Calu3 (cell line): ENCODE measurements at regions not wholly inside any gene's neighbourhood (a gene's known extent, or its start where the extent isn't known, plus 50 kb on each side); places are given as distances from the start of the nearest gene placed in this dataset.

Source experiments
- BruUV-seq: library from RNA; stranded (reverse); fragments of 400-500 nt; replicated peaks from 2 replicates; lab custom pipeline; 2021; lab: Mats Ljungman, UMichigan
- CTCF ChIA-PET: fragments of 300-600 bp; sonication (Branson Sonifier 250); formaldehyde crosslinking; loops from one replicate; lab custom pipeline; 2022; ENCODE audit warnings: antibody characterized with exemption; lab: Charles Lee
- DNase-seq: peaks from one replicate; pipeline ENCODE4 v3.0.0; 2022
- H3K27ac Mint-ChIP-seq: one replicate; pipeline ENCODE4 v1.8.0; 2022; ENCODE audit warnings: mixed read lengths; ENCODE audit not compliant: unreplicated experiment
- H3K27me3 Mint-ChIP-seq: one replicate; pipeline ENCODE4 v1.8.0; 2022; ENCODE audit warnings: mixed read lengths; ENCODE audit not compliant: unreplicated experiment
- H3K36me3 Mint-ChIP-seq: one replicate; pipeline ENCODE4 v1.8.0; 2022; ENCODE audit warnings: mild to moderate bottlenecking, moderate library complexity, mixed read lengths; ENCODE audit not compliant: insufficient read depth, unreplicated experiment
- H3K4me1 Mint-ChIP-seq: one replicate; pipeline ENCODE4 v1.8.0; 2022; ENCODE audit warnings: mild to moderate bottlenecking, low read depth, mixed read lengths; ENCODE audit not compliant: unreplicated experiment
- H3K4me3 Mint-ChIP-seq: one replicate; pipeline ENCODE4 v1.8.0; 2022; ENCODE audit warnings: mild to moderate bottlenecking, low read depth, moderate library complexity, mixed read lengths; ENCODE audit not compliant: unreplicated experiment
- H3K9me3 Mint-ChIP-seq: one replicate; pipeline ENCODE4 v1.8.0; 2022; ENCODE audit warnings: low read depth, mixed read lengths; ENCODE audit not compliant: unreplicated experiment
- CTCF ChIP-seq: fragments of 200-600 bp; IDR thresholded peaks from one replicate; pipeline ENCODE4 v1.8.0; 2022; ENCODE audit warnings: antibody characterized with exemption; ENCODE audit not compliant: unreplicated experiment
- intact Hi-C: fragments of 100-400 bp; cut with micrococcal nuclease; formaldehyde crosslinking; loops from one replicate; pipeline ENCODE4 v1.10.0; 2022; ENCODE audit not compliant: unreplicated experiment

- CTCF ChIA-PET = interaction anchor here (0.7 kb wide), 1 partner anchor 1194 kb away, joined by 4 read pairs; no protein-coding TSS in a partner anchor
- BruUV-seq = no TSS peak
- no peak overlapping the region for H3K4me3 Mint-ChIP-seq
- H3K27ac Mint-ChIP-seq = no peak overlapping the region
- no peaks in the 10 kb centered on the region for H3K27me3 Mint-ChIP-seq
- H3K9me3 Mint-ChIP-seq = peaks cover 4% of the 10 kb centered on the region
- no peak for TF ChIP-seq CTCF
- no peaks in the 10 kb centered on the region for H3K36me3 Mint-ChIP-seq
- DNase-seq = no peak
- peaks cover 14% of the 10 kb centered on the region for H3K4me1 Mint-ChIP-seq
- intact Hi-C loops = no loop called here
These were observed 59.2 kb downstream of the IL12A start for GRCh38 chr3:160047876-160048275.

- CTCF ChIA-PET = interaction anchor here (0.6 kb wide), 1 partner anchor 494 kb away, joined by 3 read pairs; no protein-coding TSS in a partner anchor
- H3K4me3 Mint-ChIP-seq = no peak overlapping the region
- no TSS peak for BruUV-seq
- H3K27me3 Mint-ChIP-seq = no peaks in the 10 kb centered on the region
- H3K36me3 Mint-ChIP-seq = no peaks in the 10 kb centered on the region
- peaks cover 16% of the 10 kb centered on the region for H3K4me1 Mint-ChIP-seq
- H3K9me3 Mint-ChIP-seq = peaks cover 1% of the 10 kb centered on the region
- H3K27ac Mint-ChIP-seq = no peak overlapping the region
- intact Hi-C loops = no loop called here
- DNase-seq = no peak
- TF ChIP-seq CTCF = no peak
These were observed 60.4 kb downstream of the IL12A start for GRCh38 chr3:160049038-160049437.

- no peak overlapping the region for H3K4me3 Mint-ChIP-seq
- H3K9me3 Mint-ChIP-seq = no peaks in the 10 kb centered on the region
- no peaks in the 10 kb centered on the region for H3K36me3 Mint-ChIP-seq
- no peaks in the 10 kb centered on the region for H3K27me3 Mint-ChIP-seq
- no TSS peak for BruUV-seq
- no peak for TF ChIP-seq CTCF
- intact Hi-C loops = no loop called here
- no peak for DNase-seq
- peaks cover 16% of the 10 kb centered on the region for H3K4me1 Mint-ChIP-seq
- CTCF ChIA-PET = no interaction called here
- no peak overlapping the region for H3K27ac Mint-ChIP-seq
These were observed 60.9 kb downstream of the IL12A start for GRCh38 chr3:160049565-160049964.

GRCh38 chr3:160049988-160050387, 61.4 kb downstream of the IL12A start:
- Mint-ChIP-seq H3K4me3 (no peak overlapping the region), H3K9me3 (no peaks in the 10 kb centered on the region), H3K4me1 (peaks cover 16% of the 10 kb centered on the region), H3K27me3 (no peaks in the 10 kb centered on the region), H3K36me3 (no peaks in the 10 kb centered on the region), H3K27ac (no peak overlapping the region)
- no peak for TF ChIP-seq CTCF
- BruUV-seq = no TSS peak
- no peak for DNase-seq
- CTCF ChIA-PET = no interaction called here
- intact Hi-C loops = no loop called here
